Kidney epithelial cell (primary cell): ENCODE measurements at regions not wholly inside any gene's neighbourhood (a gene's known extent, or its start where the extent isn't known, plus 50 kb on each side); places are given as distances from the start of the nearest gene placed in this dataset.

Experiments used
- DNase-seq: peaks from one replicate; pipeline ENCODE4 v3.0.0-alpha.2; 2010; ENCODE audit warnings: low read depth
- H3K27me3 ChIP-seq: 2 replicates; pipeline ENCODE4 v1.6.0; 2011; ENCODE audit warnings: low read length; ENCODE audit not compliant: control insufficient read depth, insufficient read depth
- H3K36me3 ChIP-seq: 2 replicates; pipeline ENCODE4 v1.5.1; 2011; ENCODE audit warnings: low read length; ENCODE audit not compliant: control insufficient read depth, insufficient read depth
- H3K4me3 ChIP-seq: 2 replicates; pipeline ENCODE4 v1.5.1; 2011; ENCODE audit warnings: low read depth, mild to moderate bottlenecking, control low read depth, low read length
- CTCF ChIP-seq: IDR thresholded peaks from 2 replicates; pipeline ENCODE4 v1.5.1; 2011; ENCODE audit warnings: mild to moderate bottlenecking, moderate library complexity, low read length, control low read depth, inconsistent platforms; ENCODE audit not compliant: insufficient read depth, poor library complexity, severe bottlenecking

GRCh38 chr10:28797904-28798371 lies 120.6 kb downstream of the BAMBI start:
- Histone ChIP-seq H3K4me3 (no peak overlapping the region), H3K27me3 (no peaks in the 10 kb centered on the region), H3K36me3 (no peaks in the 10 kb centered on the region)
- no peak for TF ChIP-seq CTCF
- no peak for DNase-seq

- no peak for DNase-seq
- Histone ChIP-seq H3K4me3 (no peak overlapping the region), H3K27me3 (no peaks in the 10 kb centered on the region), H3K36me3 (no peaks in the 10 kb centered on the region)
- no peak for TF ChIP-seq CTCF
Measured at GRCh38 chr10:28798428-28798955, 121.2 kb downstream of the BAMBI start.

DNA sequence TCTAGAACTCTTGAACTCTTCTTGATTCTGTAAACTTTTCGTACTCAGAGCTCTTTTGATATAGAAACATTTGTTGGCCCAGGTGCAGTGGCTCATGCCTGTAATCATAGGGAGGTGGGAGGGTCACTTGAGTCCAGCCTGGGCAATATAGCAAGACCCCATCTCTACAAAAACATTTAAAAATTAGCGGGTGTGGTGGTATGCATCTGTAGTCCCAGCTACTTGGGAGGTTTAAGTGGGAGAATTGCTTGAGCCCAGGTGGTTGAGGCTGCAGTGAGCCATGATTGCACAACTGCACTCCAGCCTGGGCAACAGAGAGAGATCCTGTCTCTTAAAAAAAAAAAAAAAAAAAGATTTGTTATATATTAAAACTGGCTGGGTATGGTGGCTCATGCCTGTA lies 121.6 kb downstream of the BAMBI start:
- no peak for DNase-seq
- H3K4me3 ChIP-seq = no peak overlapping the region
- no peaks in the 10 kb centered on the region for H3K36me3 ChIP-seq
- H3K27me3 ChIP-seq = no peaks in the 10 kb centered on the region
- TF ChIP-seq CTCF = no peak

GRCh38 chr10:28800144-28800543 lies 122.8 kb downstream of the BAMBI start:
- TF ChIP-seq CTCF = no peak
- DNase-seq = no peak
- H3K27me3 ChIP-seq = no peaks in the 10 kb centered on the region
- no peak overlapping the region for H3K4me3 ChIP-seq
- H3K36me3 ChIP-seq = no peaks in the 10 kb centered on the region

DNA sequence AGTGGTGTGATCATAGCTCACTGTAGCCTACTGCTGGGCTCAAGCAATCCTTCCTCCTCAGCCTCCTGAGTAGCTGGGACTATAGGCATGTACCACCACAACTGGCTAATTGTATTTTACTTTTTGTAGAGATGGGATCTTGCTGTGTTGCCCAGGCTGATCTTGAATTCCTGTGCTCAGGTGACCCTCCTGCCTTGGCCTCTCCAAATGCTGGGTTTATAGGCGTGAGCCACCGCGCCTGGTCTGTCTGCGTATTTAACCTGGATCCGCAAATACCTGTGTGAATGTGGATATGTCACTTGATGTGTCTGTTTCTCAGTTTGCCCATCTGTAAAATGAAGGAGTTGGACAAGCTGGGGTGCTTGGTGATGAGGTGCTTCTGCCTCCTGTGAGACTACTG lies 123.9 kb downstream of the BAMBI start:
- no peaks in the 10 kb centered on the region for H3K36me3 ChIP-seq
- DNase-seq = no peak
- no peak for TF ChIP-seq CTCF
- H3K4me3 ChIP-seq = no peak overlapping the region
- no peaks in the 10 kb centered on the region for H3K27me3 ChIP-seq

DNA sequence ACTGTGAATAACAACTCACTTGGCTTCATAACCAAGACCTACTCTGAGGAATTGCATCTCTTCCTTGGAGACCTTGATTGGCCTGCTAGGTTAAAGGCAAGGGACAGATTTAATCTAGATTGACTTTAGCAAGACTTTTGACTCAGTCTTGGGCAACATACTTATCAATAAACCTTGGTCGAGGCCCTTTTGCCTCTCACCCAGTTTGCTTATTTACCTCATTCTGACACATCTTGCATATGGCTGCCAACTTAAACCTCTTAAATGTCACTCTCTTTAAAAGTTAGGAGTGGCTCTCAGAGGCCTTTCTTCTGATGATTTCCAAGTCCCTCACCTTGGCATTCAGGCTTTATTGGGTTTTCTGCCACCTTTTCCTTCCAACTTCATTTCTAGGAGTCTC lies 124.5 kb downstream of the BAMBI start:
- no peak for DNase-seq
- no peak overlapping the region for H3K4me3 ChIP-seq
- TF ChIP-seq CTCF = no peak
- H3K36me3 ChIP-seq = no peaks in the 10 kb centered on the region
- H3K27me3 ChIP-seq = no peaks in the 10 kb centered on the region
